Ectodermal cell (in vitro differentiated cells): ENCODE measurements at regions not wholly inside any gene's neighbourhood (a gene's known extent, or its start where the extent isn't known, plus 50 kb on each side); places are given as distances from the start of the nearest gene placed in this dataset.

Source experiments
- H3K27ac ChIP-seq: 2 replicates; pipeline ENCODE4 v1.7.0; 2013; ENCODE audit warnings: mild to moderate bottlenecking, low read depth, low read length; ENCODE audit not compliant: insufficient read depth, poor library complexity, severe bottlenecking
- H3K27me3 ChIP-seq: 2 replicates; pipeline ENCODE4 v1.7.0; 2013; ENCODE audit warnings: mild to moderate bottlenecking, low read length; ENCODE audit not compliant: insufficient read depth, control insufficient read depth, poor library complexity, severe bottlenecking
- H3K36me3 ChIP-seq: one replicate; pipeline ENCODE4 v1.7.0; 2013; ENCODE audit warnings: low read length; ENCODE audit not compliant: control insufficient read depth, insufficient read depth
- H3K4me1 ChIP-seq: one replicate; pipeline ENCODE4 v1.7.0; 2013; ENCODE audit warnings: low read length; ENCODE audit not compliant: control insufficient read depth, insufficient read depth
- H3K4me3 ChIP-seq: 2 replicates; pipeline ENCODE4 v1.7.0; 2013; ENCODE audit warnings: low read depth, low read length, control low read depth; ENCODE audit not compliant: insufficient read depth
- H3K9me3 ChIP-seq: 2 replicates; pipeline ENCODE4 v1.7.0; 2013; ENCODE audit warnings: mild to moderate bottlenecking, low read length, moderate library complexity; ENCODE audit not compliant: control insufficient read depth
- WGBS, 2 experiments: methylation state at CpG; one replicate each; pipeline ENCODE4 v1.1.7; 2013; ENCODE audit warnings: missing lambda C conversion rate in 2 of 2; 5-methylcytosine and 5-hydroxymethylcytosine counted together

DNA sequence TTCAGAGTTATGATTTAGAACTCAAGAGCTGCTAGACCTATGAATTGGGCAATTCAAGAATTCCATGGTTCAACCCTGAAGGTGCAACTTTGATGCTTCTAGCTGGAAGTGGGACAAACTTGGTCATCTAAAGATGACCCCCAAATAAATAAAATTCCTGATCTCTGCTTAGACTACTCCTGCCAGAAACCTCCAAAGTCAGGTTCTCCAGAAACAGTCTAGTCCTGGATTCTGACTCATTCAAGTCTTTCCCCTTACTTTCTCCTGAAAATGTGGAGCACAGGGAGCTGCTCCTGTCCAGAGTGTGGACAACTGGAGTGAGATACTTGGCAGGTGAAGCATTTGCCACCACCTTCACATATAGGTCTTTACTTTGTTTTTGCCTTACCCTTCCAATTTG lies 557.7 kb upstream of the TNP1 start:
- H3K27me3 ChIP-seq: no peaks in the 10 kb centered on the region
- H3K4me3 ChIP-seq: no peak overlapping the region
- H3K27ac ChIP-seq: no peak overlapping the region
- H3K36me3 ChIP-seq: no peaks in the 10 kb centered on the region
- H3K9me3 ChIP-seq: no peaks in the 10 kb centered on the region
- H3K4me1 ChIP-seq: no peaks in the 10 kb centered on the region

DNA sequence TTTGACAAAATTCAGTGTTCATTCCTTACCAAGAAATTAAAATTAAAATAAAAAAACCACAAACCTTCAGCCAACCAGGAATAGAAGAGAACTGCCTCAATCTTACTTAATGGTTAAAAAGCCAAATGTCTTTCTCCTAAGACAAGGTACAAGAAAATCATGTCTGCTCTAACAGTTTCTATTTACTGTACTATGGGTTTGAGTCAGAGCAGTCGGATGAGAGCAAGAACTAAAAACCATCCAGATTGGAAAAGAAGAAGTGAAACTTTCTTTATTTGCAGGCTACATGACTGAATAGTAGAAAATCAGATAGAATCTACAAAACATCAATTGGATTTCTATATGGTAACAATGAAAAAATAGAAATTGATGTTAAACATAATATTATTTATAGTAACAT lies 555.5 kb upstream of the TNP1 start:
- H3K4me1 ChIP-seq: no peaks in the 10 kb centered on the region
- H3K36me3 ChIP-seq: no peaks in the 10 kb centered on the region
- no peak overlapping the region for H3K4me3 ChIP-seq
- no peak overlapping the region for H3K27ac ChIP-seq
- 100% methylated on average over 1 of the region's 1 CpG; no CpG with 5 or more reads in 1 of the 2 experiments for WGBS, 2 experiments
- H3K27me3 ChIP-seq: no peaks in the 10 kb centered on the region
- H3K9me3 ChIP-seq: no peaks in the 10 kb centered on the region

DNA sequence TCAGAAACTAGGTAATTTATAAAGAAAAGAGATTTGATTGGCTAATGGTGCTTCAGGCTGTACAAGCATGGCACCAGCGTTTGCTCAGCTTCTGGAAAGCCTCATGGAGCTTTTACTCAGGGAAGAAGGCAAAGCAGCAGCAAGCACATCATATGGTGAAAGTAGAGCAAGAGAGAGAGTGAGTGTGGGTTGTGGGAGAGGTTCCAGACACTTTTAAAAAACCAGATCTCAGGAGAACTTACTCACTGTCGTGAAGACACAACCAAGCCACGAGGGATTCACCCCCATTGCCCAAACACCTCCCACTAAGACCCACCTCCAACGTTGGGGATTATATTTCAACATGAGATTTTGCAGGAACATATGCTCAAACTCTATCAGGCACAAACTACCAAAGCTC lies 554.6 kb upstream of the TNP1 start:
- WGBS, 2 experiments: 79% methylated on average over 4 of the region's 4 CpGs
- no peaks in the 10 kb centered on the region for H3K27me3 ChIP-seq
- no peaks in the 10 kb centered on the region for H3K4me1 ChIP-seq
- no peak overlapping the region for H3K4me3 ChIP-seq
- no peaks in the 10 kb centered on the region for H3K9me3 ChIP-seq
- no peaks in the 10 kb centered on the region for H3K36me3 ChIP-seq
- no peak overlapping the region for H3K27ac ChIP-seq

DNA sequence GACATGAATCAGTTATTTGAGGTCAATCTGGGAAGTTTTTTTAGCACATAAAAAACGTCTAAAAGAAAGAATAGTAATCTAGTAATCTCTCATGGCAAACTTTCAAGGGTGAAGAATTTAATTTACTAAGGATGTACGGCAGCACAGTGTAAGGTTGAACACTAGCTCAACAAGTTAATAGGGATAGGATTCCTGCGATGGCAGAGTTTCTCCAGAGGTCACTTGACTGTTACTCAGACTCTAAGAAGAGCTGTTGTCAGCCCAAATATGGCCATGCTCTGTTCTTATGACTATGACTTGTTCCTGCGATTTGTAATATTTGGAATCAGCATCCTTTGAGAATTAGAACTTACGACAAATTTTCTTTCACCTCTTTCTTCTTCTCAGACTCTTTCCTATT lies 553.3 kb upstream of the TNP1 start:
- no peaks in the 10 kb centered on the region for H3K27me3 ChIP-seq
- no peaks in the 10 kb centered on the region for H3K9me3 ChIP-seq
- no peak overlapping the region for H3K4me3 ChIP-seq
- H3K36me3 ChIP-seq: no peaks in the 10 kb centered on the region
- H3K4me1 ChIP-seq: no peaks in the 10 kb centered on the region
- 90 to 95% methylated on average over 5 of the region's 5 CpGs for WGBS, 2 experiments
- no peak overlapping the region for H3K27ac ChIP-seq

DNA sequence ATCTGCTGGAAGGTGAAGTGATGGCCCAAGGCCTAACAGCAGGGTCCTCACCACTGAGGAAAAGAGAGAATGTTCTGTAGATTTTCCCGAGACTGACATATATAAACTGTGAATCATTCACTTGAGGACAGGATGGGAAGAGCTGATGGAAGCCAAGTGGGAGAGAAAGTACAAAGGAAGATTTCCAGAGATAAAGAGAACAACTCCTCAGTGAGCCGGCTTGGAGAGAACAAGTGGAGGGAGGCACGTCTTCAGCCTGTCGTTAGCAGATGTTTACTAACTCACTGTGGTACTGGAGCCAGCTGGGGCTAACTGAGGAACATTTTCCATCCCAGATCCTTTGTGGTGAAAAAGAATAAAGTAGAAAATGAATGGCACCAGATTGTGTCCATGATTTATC lies 552.9 kb upstream of the TNP1 start:
- H3K4me3 ChIP-seq: no peak overlapping the region
- H3K9me3 ChIP-seq: no peaks in the 10 kb centered on the region
- no peak overlapping the region for H3K27ac ChIP-seq
- 80 to 90% methylated on average over 4 of the region's 4 CpGs for WGBS, 2 experiments
- H3K36me3 ChIP-seq: no peaks in the 10 kb centered on the region
- H3K27me3 ChIP-seq: no peaks in the 10 kb centered on the region
- no peaks in the 10 kb centered on the region for H3K4me1 ChIP-seq

DNA sequence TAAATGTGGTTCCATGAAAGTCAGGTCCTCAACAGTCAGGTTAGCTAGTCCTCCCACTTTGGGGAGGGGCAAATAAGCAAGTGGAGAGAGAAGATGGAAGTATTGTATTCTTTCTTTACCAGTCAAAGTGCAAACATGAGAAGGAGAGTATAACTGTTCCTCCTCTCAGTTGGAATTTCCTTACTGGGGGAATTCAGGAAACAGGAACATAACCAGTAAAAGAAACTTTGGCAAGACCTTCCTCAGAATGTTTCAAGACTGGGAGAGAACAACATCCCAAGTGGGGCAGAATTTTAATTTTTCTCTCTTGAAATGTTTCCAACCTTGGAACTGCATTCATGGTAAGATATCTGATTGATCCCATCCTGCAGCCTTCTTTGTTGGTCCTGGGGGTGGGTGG lies 552.4 kb upstream of the TNP1 start:
- H3K9me3 ChIP-seq: no peaks in the 10 kb centered on the region
- H3K27ac ChIP-seq: no peak overlapping the region
- no peaks in the 10 kb centered on the region for H3K36me3 ChIP-seq
- no peaks in the 10 kb centered on the region for H3K4me1 ChIP-seq
- H3K4me3 ChIP-seq: no peak overlapping the region
- no peaks in the 10 kb centered on the region for H3K27me3 ChIP-seq

DNA sequence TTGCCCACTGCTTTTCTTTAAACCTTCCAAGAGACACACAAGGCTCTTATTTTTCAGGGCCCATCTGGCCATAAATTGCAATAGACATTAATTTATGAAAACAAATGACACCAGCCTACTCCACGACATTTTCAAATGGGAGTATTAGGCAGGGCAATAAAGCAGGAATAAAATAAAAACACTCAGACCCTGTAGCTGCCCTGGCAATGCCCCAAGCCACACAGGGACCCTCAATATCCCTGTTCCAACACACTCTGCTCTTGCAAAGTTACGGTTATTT lies 550.8 kb upstream of the TNP1 start:
- 99 to 100% methylated on average over 2 of the region's 2 CpGs for WGBS, 2 experiments
- Histone ChIP-seq H3K36me3 (no peaks in the 10 kb centered on the region), H3K4me1 (no peaks in the 10 kb centered on the region), H3K9me3 (no peaks in the 10 kb centered on the region), H3K27ac (no peak overlapping the region), H3K27me3 (no peaks in the 10 kb centered on the region), H3K4me3 (no peak overlapping the region)

DNA sequence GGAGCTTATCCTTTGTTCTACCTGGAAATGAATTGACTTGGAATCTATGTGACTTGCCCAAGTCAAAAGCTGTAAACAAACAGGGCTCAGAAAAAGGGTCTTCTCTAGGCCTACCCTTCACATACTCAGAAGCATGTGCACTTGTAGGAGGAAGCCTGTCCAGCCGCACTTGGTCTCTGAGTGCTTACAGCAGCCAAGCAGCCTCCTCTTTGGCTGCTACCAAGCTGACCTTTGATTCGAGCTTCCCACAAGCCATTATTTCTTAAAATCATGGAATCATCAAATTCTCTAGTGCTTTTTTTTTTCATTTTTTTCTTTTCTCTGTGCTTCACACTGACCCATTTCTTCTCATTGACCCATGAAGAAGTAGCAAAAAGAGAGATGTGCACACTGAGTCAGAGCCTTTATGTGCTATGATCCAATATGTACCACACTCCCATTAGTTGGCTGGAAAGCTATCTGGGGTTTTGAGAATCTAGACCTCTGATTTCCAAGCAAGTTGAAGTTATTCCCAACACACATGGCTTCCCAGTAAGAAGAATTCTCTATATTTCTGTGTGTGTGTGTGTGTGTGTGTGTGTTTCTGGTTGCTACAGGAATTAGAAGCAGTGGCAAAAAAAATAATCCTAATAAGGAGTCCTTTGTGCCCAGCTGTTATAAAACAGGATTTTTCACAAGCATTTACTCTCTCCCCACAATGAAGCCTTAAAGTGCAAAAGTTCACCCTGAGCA lies 550.3 kb upstream of the TNP1 start:
- Histone ChIP-seq H3K27me3 (no peaks in the 10 kb centered on the region), H3K27ac (no peak overlapping the region)

DNA sequence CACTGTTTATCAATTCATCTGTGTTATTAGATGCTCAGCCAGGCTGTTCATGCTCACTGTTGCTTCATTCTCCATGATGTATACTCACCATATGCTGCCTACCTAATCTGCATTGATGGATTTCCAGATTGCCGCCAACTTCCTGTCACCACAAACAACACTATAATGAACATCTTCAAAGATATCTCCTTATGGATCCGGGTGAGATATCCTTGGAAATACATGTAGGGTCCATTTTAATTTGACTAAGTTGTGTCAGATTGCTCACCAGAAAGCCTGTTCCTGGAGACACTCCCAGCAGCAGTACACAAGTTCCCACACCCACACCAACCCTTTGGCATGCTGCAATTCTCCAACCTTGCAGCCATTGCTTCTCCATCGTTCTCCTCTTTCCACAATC lies 547.5 kb upstream of the TNP1 start:
- Histone ChIP-seq H3K27me3 (no peaks in the 10 kb centered on the region), H3K4me1 (no peaks in the 10 kb centered on the region), H3K36me3 (no peaks in the 10 kb centered on the region), H3K27ac (no peak overlapping the region), H3K4me3 (no peak overlapping the region), H3K9me3 (no peaks in the 10 kb centered on the region)
- WGBS, 2 experiments: 93 to 94% methylated on average over 2 to 3 of the region's 3 CpGs

More for the DNA sequence above, 550.3 kb upstream of the TNP1 start:
- no peak overlapping the region for H3K4me3 ChIP-seq
- WGBS, 2 experiments: 94 to 97% methylated on average over 2 of the region's 2 CpGs
- no peaks in the 10 kb centered on the region for H3K4me1 ChIP-seq
- no peaks in the 10 kb centered on the region for H3K9me3 ChIP-seq
- no peaks in the 10 kb centered on the region for H3K36me3 ChIP-seq

DNA sequence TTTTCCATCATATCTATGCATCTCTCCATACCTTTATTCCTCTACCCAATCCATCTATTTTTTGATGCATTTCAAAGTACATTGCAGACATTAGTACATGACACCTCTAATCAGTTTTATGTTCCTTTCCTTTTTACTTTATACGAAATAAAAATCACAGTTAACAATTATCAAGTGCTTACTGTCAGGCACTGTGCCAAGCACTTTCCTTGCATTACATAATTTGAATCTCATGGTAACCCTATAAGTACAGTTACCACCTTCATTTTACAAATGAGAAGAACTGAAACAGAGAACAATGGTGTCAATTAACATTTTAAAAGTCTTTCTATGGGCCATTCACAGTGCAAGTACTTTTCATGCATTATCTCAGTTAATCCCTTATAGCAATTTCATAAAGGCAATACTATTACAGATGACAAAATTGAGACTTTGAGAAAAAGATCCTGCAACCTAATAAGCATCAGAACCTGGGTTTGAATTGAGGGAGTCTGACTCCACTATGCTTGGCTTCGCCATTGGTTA lies 544.4 kb upstream of the TNP1 start:
- Histone ChIP-seq H3K9me3 (no peaks in the 10 kb centered on the region), H3K36me3 (no peaks in the 10 kb centered on the region), H3K4me1 (no peaks in the 10 kb centered on the region), H3K27ac (no peak overlapping the region), H3K27me3 (no peaks in the 10 kb centered on the region), H3K4me3 (no peak overlapping the region)
- WGBS, 2 experiments: 92 to 94% methylated on average over 2 of the region's 2 CpGs
